AG04449 (cell line): ENCODE measurements at regions not wholly inside any gene's neighbourhood (a gene's known extent, or its start where the extent isn't known, plus 50 kb on each side); places are given as distances from the start of the nearest gene placed in this dataset.

ENCODE experiments used
- CTCF ChIA-PET: fragments of 350-600 bp; formaldehyde crosslinking; extraction: SDS; loops from one replicate; lab custom pipeline; 2021; ENCODE audit warnings: antibody characterized with exemption; lab: Yijun Ruan, JAX
- POLR2A ChIA-PET: fragments of 400-600, 350-600 bp; formaldehyde crosslinking; extraction: SDS; loops from one replicate; lab custom pipeline; 2020; ENCODE audit warnings: antibody characterized with exemption, inconsistent platforms; lab: Yijun Ruan, JAX
- DNase-seq: peaks from one replicate; pipeline ENCODE4 v3.0.0-alpha.2; 2010; ENCODE audit warnings: low read depth, low spot score
- H3K4me3 ChIP-seq: 2 replicates; pipeline ENCODE4 v1.5.1; 2011; ENCODE audit warnings: low read depth, mild to moderate bottlenecking, control low read depth, low read length
- TF ChIP-seq, protein P1 (sequence below): IDR thresholded peaks from one replicate; pipeline ENCODE4 v1.5.1; 2011; ENCODE audit warnings: mild to moderate bottlenecking, moderate library complexity, low read length, control low read depth, inconsistent platforms; ENCODE audit not compliant: insufficient read depth; ENCODE audit errors: missing control alignments

DNA sequence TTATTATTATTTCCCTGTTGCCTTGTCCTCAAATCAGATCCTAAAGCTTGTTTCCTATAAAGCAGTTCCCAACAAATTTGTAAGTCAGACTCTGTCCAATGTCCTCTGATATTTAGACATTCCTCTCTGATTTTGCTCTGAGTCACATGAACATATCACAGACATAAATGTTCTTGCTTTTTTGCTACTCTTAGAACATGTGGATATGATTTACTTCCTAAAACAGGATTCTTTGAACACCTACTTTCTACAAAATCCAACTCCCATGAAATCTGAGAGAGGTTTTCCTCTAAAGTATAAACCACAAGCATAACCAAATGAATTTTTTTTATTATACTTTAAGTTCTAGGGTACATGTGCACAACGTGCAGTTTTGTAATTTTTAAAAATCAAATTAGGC, 181.3 kb upstream of the SLC38A2 start:
- TF ChIP-seq, protein P1, sequence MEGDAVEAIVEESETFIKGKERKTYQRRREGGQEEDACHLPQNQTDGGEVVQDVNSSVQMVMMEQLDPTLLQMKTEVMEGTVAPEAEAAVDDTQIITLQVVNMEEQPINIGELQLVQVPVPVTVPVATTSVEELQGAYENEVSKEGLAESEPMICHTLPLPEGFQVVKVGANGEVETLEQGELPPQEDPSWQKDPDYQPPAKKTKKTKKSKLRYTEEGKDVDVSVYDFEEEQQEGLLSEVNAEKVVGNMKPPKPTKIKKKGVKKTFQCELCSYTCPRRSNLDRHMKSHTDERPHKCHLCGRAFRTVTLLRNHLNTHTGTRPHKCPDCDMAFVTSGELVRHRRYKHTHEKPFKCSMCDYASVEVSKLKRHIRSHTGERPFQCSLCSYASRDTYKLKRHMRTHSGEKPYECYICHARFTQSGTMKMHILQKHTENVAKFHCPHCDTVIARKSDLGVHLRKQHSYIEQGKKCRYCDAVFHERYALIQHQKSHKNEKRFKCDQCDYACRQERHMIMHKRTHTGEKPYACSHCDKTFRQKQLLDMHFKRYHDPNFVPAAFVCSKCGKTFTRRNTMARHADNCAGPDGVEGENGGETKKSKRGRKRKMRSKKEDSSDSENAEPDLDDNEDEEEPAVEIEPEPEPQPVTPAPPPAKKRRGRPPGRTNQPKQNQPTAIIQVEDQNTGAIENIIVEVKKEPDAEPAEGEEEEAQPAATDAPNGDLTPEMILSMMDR = no peak
- CTCF ChIA-PET = interaction anchor here (1.0 to 1.5 kb wide), 3 partner anchors 103 to 174 kb away, joined by 3 read pairs; no protein-coding TSS in a partner anchor
- no peak overlapping the region for H3K4me3 ChIP-seq
- POLR2A ChIA-PET = no interaction called here
- no peak for DNase-seq

DNA sequence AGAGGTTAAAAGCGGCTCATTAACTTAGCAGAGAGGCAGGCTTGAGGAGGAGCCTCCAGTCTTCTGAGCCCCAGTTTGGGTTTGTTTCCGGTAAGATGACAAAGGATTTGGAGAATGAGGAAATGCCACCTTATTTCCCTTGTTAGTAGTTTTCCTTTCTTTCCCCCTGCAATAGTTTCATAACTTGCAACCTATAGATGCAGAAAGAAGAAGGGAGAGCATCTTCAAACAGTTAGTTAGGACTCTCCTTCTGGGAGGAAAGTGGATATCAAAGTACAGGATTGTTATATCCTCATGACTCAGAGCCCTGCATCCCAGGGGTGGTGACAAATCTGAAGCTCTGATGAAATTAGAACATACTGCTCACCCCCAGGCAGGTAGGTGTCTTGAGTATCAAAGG, 180.7 kb upstream of the SLC38A2 start:
- no peak overlapping the region for H3K4me3 ChIP-seq
- TF ChIP-seq, protein P1 = no peak
- DNase-seq = no peak
- ChIA-PET CTCF (no interaction called here), POLR2A (no interaction called here)

DNA sequence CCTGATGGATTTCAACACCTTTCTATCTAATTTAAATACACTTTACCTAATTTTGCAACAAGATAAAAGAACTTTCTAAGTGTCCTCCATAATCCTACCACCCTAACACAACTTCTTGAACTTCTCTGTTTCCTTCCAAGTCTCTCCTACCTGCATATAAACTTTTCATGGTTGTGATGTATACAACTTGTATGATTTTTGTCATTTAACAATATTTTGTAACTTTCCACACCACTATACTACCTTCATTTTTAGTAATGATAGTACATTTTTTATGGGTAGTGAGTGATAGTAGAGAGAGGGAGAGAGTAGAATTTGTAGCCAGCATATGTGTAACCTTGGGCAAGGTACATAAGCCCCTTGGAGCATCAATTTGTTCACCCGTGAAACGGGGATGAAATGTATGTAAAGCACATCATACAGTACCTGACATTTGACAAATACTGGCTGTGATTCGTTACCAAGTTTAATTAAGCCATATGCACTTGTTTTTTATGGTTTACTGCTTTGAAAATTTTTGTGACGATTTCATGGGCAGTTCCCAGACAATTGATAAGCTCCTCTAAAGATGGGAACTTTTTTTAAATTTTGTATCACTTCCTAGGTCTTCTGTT, 177.8 kb upstream of the SLC38A2 start:
- ChIA-PET POLR2A (interaction anchor here (1.7 kb wide), 1 partner anchor 178 kb away, joined by 4 read pairs; no protein-coding TSS in a partner anchor), CTCF (no interaction called here)
- no peak for DNase-seq
- H3K4me3 ChIP-seq = no peak overlapping the region
- TF ChIP-seq, protein P1 = no peak

DNA sequence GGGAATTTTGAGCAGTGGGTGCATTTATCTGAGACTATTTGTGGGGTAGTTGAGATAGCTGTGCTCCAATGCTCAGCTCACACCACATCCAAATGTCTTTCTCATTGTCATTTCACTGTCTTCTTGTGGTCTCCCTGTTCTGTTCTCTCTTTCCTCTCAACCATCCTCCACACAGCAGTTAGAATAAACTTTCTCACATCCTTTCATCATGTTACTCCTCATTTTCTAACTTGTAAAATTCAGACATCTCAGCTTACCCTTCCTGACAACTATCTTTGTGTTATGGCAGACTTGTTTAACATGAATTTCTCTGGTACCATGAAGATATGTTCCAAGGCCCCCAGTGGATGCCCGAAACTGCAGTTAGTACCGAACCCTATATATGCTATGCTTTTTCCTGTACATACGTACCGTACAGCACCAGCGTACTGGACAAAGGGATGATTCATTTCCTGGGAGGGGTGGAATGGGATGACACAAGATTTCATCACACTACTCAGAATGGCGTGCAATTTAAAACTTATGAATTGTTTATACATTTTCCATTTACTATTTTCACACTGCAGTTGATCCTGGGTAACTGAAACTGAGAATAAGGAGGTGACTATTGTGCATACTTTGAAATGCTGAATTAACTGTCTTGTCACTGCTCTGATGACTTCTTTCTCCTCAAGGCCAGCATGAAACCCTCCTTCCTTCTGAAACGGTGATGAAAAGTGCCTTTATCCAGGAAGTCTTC, 177.1 kb upstream of the SLC38A2 start:
- CTCF ChIA-PET = interaction anchor here (1.1 to 1.4 kb wide), 3 partner anchors 146 to 178 kb away, joined by 3 read pairs; no protein-coding TSS in a partner anchor
- no peak overlapping the region for H3K4me3 ChIP-seq
- POLR2A ChIA-PET = interaction anchor here (0.6 to 1.7 kb wide), 2 partner anchors 117 to 178 kb away, joined by 3 to 4 read pairs; no protein-coding TSS in a partner anchor
- DNase-seq = peak; percentile 78
- TF ChIP-seq, protein P1 = no peak

DNA sequence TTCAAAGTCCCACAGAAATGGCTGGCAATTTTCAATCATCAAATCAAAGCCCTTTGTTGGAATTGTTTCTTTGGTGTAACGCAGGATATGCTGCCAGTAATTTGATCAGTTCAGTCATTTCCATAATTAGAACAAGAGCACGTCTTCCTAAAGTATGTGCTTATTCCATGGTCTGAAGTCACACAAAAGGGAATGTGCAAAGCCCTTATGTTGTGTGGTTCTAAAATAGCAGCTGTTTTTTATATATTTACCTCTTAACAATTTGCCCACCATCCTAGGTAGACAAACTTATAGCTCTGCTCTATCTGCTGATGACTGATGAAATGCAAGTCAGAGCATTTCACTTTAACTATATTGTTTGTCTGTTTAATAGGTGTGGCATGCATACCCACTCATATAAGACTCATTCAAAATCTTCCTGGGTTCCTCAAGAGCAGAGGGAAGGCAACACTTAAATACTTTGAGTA, 176.1 kb upstream of the SLC38A2 start:
- CTCF ChIA-PET = interaction anchor here (1.1 to 1.6 kb wide), 5 partner anchors 32 to 177 kb away, joined by 3 read pairs; no protein-coding TSS in a partner anchor
- no peak for DNase-seq
- TF ChIP-seq, protein P1 = no peak
- H3K4me3 ChIP-seq = no peak overlapping the region
- POLR2A ChIA-PET = interaction anchor here (1.7 kb wide), 1 partner anchor 177 kb away, joined by 4 read pairs; no protein-coding TSS in a partner anchor
